DMS114 treated with DMSO at 0.1 percent for 48 hours (cell line): ENCODE measurements at regions not wholly inside any gene's neighbourhood (a gene's known extent, or its start where the extent isn't known, plus 50 kb on each side); places are given as distances from the start of the nearest gene placed in this dataset.
"Not testable (repeated sequence)": the region's sequence is repeated elsewhere in the genome, so short reads cannot be mapped to it uniquely, and the experiment has no call there.

Experiments
- DNase-seq: peaks from one replicate; lab custom pipeline; 2025; ENCODE audit not compliant: unreplicated experiment; lab: John Stamatoyannopoulos, UW

- DNase-seq = no peak
These were observed 415.4 kb downstream of the MAGEB5 start for GRCh38 chrX:26631385-26631784.

GRCh38 chrX:26613956-26614355, 398.0 kb downstream of the MAGEB5 start:
- no peak for DNase-seq

- no peak for DNase-seq
These were observed 391.0 kb downstream of the MAGEB5 start for GRCh38 chrX:26606971-26607370.

GRCh38 chrX:26597981-26598380, 382.0 kb downstream of the MAGEB5 start:
- DNase-seq = no peak

GRCh38 chrX:26590849-26591248, 374.9 kb downstream of the MAGEB5 start:
- no peak for DNase-seq

GRCh38 chrX:26586570-26586969, 370.6 kb downstream of the MAGEB5 start:
- no peak for DNase-seq

- no peak for DNase-seq
These were observed 365.1 kb downstream of the MAGEB5 start for GRCh38 chrX:26581091-26581490.

- DNase-seq = no peak
These were observed 364.1 kb downstream of the MAGEB5 start for GRCh38 chrX:26580021-26580420.

- DNase-seq = no peak
These were observed 358.3 kb downstream of the MAGEB5 start for GRCh38 chrX:26574234-26574633.

- DNase-seq = no peak
These were observed 346.2 kb downstream of the MAGEB5 start for GRCh38 chrX:26562156-26562555.

- DNase-seq = no peak
These were observed 343.9 kb downstream of the MAGEB5 start for GRCh38 chrX:26559855-26560254.

GRCh38 chrX:26558719-26559386, 342.9 kb downstream of the MAGEB5 start:
- no peak for DNase-seq

GRCh38 chrX:26557691-26558321, 341.8 kb downstream of the MAGEB5 start:
- no peak for DNase-seq

- DNase-seq = not testable (repeated sequence)
These were observed 309.8 kb downstream of the MAGEB5 start for GRCh38 chrX:26525768-26526167.

GRCh38 chrX:26522501-26522900, 306.5 kb downstream of the MAGEB5 start:
- DNase-seq = no peak

- no peak for DNase-seq
These were observed 295.8 kb downstream of the MAGEB5 start for GRCh38 chrX:26511589-26512363.

- no peak for DNase-seq
These were observed 255.0 kb downstream of the MAGEB5 start for GRCh38 chrX:26470941-26471340.

- no peak for DNase-seq
These were observed 250.4 kb downstream of the MAGEB5 start for GRCh38 chrX:26466387-26466786.

- no peak for DNase-seq
These were observed 229.3 kb downstream of the MAGEB5 start for GRCh38 chrX:26445288-26445687.

- not testable (repeated sequence) for DNase-seq
These were observed 228.4 kb downstream of the MAGEB5 start for GRCh38 chrX:26444417-26444816.

- DNase-seq = peak; percentile 10
These were observed 226.4 kb downstream of the MAGEB5 start for GRCh38 chrX:26442340-26442739.

- DNase-seq = no peak
These were observed 198.6 kb downstream of the MAGEB5 start for GRCh38 chrX:26414534-26414933.
